ENCODE measurements at regions not wholly inside any gene's neighbourhood (a gene's known extent, or its start where the extent isn't known, plus 50 kb on each side); places are given as distances from the start of the nearest gene placed in this dataset.

DNA sequence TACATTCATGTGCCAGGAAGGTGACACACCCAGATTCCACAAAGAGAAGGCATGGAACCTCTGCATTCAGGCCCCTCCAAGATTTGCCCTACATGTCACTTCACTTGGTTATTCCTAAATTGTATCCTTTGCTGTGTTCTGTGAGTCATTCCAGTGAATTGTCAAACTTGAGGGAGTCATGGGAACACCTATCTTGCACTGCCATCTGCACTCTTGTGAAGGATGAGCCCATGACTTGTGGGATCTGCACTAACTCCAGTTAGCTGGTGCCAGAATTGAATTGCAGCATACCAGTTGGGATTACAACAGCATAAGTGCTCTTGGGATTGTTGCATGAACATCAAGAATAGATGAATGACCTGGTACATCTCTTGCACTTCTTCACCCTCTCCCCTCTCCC, 1288.0 kb upstream of the ZEB2 start:
- no peaks in the 10 kb centered on the region for H3K9me3 ChIP-seq
- H3K4me3 ChIP-seq (ENCODE audit: low read depth in 1 of 2, low read length in 1 of 2) = no peak overlapping the region
- peaks cover 0 to 5% of the 10 kb centered on the region in 2 experiments for H3K4me1 ChIP-seq (ENCODE audit: control insufficient read depth in 1 of 2, insufficient read depth in 1 of 2, low read depth in 1 of 2, low read length in 1 of 2)
- no peak overlapping the region for H3K27ac ChIP-seq
- no peaks in the 10 kb centered on the region for H3K36me3 ChIP-seq
- H3K27me3 ChIP-seq = no peaks in the 10 kb centered on the region
- TF ChIP-seq CTCF (IDR thresholded peaks at IDR 0.05) = no peak

GRCh38 chr2:145807554-145807953, 1287.6 kb upstream of the ZEB2 start:
- no peaks in the 10 kb centered on the region for H3K36me3 ChIP-seq
- no peak overlapping the region for H3K4me3 ChIP-seq (ENCODE audit: low read depth in 1 of 2, low read length in 1 of 2)
- no peak for TF ChIP-seq CTCF (IDR thresholded peaks at IDR 0.05)
- H3K4me1 ChIP-seq (ENCODE audit: control insufficient read depth in 1 of 2, insufficient read depth in 1 of 2, low read depth in 1 of 2, low read length in 1 of 2) = peaks cover 0 to 5% of the 10 kb centered on the region in 2 experiments
- no peak overlapping the region for H3K27ac ChIP-seq
- no peaks in the 10 kb centered on the region for H3K9me3 ChIP-seq
- H3K27me3 ChIP-seq = no peaks in the 10 kb centered on the region

DNA sequence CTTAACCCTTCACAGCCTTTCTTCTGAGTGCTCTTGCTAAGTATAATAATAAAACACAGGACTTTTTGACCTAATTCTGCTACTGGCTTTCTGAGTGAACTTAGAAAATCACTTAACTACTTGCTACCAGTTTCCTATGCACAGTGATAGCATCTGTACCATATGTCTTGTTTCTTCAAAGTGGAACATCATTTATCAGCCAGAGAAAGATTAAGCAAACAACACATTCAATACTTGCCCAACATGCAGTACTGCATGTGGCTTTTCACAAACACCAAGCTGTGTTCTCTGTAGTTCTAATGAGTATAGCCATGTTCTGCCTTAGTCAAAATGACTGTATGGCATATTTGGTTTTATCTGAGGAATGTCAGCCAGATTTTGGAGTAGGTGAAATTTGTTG, 1286.6 kb upstream of the ZEB2 start:
- Histone ChIP-seq H3K27me3 (no peaks in the 10 kb centered on the region), H3K4me3 (ENCODE audit: low read depth in 1 of 2, low read length in 1 of 2) (no peak overlapping the region), H3K4me1 (ENCODE audit: control insufficient read depth in 1 of 2, insufficient read depth in 1 of 2, low read depth in 1 of 2, low read length in 1 of 2) (peaks cover 0 to 3% of the 10 kb centered on the region in 2 experiments), H3K9me3 (no peaks in the 10 kb centered on the region), H3K27ac (no peak overlapping the region), H3K36me3 (no peaks in the 10 kb centered on the region)
- TF ChIP-seq CTCF (IDR thresholded peaks at IDR 0.05) = no peak

GRCh38 chr2:145802133-145802532, 1282.2 kb upstream of the ZEB2 start:
- TF ChIP-seq CTCF (IDR thresholded peaks at IDR 0.05) = no peak
- Histone ChIP-seq H3K36me3 (no peaks in the 10 kb centered on the region), H3K9me3 (no peaks in the 10 kb centered on the region), H3K27me3 (no peaks in the 10 kb centered on the region), H3K4me3 (ENCODE audit: low read depth in 1 of 2, low read length in 1 of 2) (no peak overlapping the region), H3K4me1 (ENCODE audit: control insufficient read depth in 1 of 2, insufficient read depth in 1 of 2, low read depth in 1 of 2, low read length in 1 of 2) (no peaks in the 10 kb centered on the region), H3K27ac (no peak overlapping the region)

DNA sequence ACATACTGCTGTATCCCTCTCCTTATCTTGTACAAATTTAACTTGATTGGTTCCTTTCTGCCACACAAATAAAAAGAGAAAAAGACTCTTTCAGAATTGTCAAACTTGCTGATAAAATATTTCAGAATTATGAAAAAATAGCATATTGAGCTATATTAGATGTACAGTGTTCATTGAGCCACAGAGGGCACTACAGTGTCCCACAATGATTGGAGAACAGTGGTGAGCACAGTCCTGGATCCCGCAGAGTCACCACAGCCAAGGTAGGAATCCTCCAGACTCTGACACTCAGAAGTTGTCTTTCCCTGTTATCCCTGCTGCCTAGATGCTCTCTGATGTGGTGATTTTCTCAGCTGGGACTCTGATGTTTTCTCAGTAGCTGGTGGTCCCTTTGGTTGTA, 1281.3 kb upstream of the ZEB2 start:
- TF ChIP-seq CTCF (IDR thresholded peaks at IDR 0.05) = no peak
- no peak overlapping the region for H3K27ac ChIP-seq

More for the DNA sequence above, 1281.3 kb upstream of the ZEB2 start:
- Histone ChIP-seq H3K4me1 (ENCODE audit: control insufficient read depth in 1 of 2, insufficient read depth in 1 of 2, low read depth in 1 of 2, low read length in 1 of 2) (no peaks in the 10 kb centered on the region), H3K9me3 (no peaks in the 10 kb centered on the region), H3K36me3 (no peaks in the 10 kb centered on the region), H3K27me3 (no peaks in the 10 kb centered on the region), H3K4me3 (ENCODE audit: low read depth in 1 of 2, low read length in 1 of 2) (no peak overlapping the region)

All from neutrophil (primary cell).